ENCODE measurements at regions not wholly inside any gene's neighbourhood (a gene's known extent, or its start where the extent isn't known, plus 50 kb on each side); places are given as distances from the start of the nearest gene placed in this dataset.

DNA sequence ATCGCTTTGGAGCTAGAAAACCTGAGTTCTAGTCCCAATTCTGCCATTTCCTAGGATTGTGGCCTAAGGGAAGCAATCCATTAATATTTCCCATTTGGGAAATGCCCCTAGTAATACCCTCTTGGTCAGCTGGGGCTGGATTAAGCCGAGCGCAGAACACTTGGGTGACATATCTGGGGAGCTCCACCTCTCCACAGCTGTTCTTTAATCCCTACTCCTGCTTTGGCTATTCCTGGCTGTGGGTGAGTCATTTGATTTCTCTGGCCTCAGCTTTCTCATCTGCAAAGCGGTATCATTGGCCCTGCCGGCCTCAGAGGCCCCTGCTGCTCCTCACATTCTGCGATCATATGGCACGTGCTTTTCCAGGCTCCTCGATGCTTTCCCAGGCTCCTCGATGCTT lies 108.3 kb downstream of the BUB3 start:
- no peak for TF ChIP-seq CTCF (IDR thresholded peaks at IDR 0.05; ENCODE audit: borderline replicate concordance, extremely low read depth, low read length, poor library complexity, severe bottlenecking)
- TF ChIP-seq EZH2 (IDR thresholded peaks at IDR 0.05; ENCODE audit: borderline replicate concordance, low read depth, low read length, severe bottlenecking): no peak

Data from DND-41 (cell line).